HG03159 (cell line): ENCODE measurements at regions not wholly inside any gene's neighbourhood (a gene's known extent, or its start where the extent isn't known, plus 50 kb on each side); places are given as distances from the start of the nearest gene placed in this dataset.

Source experiments
- ATAC-seq: cut with Tn5 transposase; IDR thresholded peaks from one replicate; pipeline ENCODE4 v1.9.1; 2021; ENCODE audit warnings: mild to moderate bottlenecking, moderate library complexity; ENCODE audit not compliant: unreplicated experiment

DNA sequence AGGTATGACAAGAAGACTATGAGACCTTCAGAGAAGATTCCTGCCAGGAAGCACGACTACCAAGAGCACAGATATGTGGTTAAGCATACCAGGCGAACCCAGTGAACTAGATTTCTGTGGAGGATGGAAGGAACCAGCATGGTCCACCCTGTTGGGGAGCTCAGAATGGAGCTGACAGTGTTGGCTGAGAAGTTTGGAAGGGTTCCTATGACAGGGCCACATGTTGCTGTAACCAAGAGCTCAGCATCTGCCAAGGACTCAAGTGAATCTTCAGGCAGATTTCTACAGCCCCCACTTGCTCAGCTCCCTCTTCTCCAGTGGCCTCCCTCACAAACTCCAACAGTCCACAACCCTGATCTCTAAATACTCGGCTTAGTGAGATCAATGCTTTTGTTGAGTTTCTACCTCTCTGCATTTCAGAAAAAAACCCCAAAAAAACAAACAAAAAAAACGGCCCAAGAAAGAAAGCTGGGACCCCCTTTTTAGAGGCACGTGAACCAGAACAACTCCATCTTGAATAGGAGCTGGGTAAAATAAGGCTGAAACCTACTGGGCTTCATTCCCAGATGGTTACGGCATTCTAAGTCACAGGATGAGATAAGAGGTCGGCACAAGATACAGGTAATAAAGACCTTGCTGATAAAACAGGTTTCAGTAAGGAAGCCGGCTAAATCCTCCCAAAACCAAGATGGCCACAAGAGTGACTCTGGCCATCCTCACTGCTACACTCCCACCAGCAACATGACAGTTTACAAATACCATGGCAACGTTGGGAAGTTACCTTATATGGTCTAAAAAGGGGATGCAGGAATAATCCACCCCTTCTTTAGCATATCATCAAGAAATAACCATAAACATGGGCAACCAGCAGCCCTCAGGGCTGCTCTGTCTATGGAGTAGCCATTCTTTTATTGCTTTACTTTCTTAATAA lies 691.1 kb downstream of the UQCRFS1 start:
- no peak for ATAC-seq

DNA sequence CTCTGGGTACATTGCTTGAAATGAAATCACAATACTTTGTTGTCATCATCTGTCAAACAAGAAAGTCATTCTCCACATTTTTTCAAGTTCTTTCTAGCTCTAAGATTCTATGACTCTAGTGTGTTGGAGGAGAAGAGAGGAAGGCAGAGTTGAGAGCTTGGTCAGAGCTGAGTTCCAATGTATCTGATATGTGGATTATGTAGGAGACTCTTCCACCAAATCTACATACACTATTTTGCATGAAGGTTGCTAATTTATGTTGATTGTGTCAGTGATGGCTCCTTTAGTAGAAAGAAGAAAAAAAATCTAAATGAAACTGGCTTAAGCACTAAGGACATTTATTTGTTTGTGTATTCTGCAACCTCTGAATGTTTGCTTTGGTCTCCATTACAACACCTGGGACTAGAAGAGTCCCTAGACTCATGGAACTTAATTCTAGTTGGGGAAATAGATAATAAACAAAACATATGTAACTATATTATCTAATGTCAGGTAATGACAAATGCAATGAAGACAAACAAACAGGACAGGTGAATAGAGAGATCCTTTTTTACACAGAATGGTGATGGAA lies 691.9 kb downstream of the UQCRFS1 start:
- no peak for ATAC-seq

DNA sequence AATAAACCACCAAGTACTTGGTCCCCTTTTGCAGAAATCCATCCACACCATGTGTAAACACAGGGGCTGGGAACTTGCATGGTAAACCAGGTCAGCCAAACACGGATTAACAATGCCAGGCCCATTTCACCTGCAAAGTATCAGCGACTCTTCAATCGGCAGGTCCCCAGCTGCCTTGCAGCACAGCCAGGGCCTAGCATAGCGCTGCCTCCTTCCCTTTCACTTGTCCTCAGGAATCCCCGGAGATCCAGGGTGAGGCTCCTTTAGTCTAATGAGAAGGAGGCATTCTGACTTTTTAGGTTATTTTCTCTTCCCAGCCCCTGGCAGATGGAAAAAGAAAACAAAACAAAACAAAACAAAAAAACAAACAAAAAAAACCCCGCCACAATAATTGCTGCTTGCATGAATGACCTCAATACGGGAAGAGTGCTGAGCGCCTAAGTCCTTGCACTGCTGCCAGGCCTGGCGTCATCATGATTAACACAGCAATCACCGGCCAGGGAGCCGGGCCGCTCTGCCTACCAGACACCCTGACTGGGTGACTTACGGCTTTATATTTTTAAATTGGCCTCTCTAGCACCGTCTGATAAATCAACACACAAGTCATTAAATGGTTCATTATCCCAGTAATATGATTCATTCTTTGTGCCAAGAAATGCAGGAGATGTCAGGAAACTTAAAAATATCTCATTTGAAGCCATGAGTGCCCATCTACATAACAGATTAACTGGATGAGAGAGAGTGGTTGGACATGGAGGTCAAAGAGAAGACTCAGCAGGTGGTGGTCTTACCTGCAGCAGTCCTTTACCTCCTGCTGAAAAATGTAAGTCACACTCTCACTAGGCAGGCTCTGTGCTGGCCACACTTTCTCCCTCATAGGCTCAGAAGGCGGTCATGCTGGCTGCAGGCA lies 692.7 kb downstream of the UQCRFS1 start:
- no peak for ATAC-seq

DNA sequence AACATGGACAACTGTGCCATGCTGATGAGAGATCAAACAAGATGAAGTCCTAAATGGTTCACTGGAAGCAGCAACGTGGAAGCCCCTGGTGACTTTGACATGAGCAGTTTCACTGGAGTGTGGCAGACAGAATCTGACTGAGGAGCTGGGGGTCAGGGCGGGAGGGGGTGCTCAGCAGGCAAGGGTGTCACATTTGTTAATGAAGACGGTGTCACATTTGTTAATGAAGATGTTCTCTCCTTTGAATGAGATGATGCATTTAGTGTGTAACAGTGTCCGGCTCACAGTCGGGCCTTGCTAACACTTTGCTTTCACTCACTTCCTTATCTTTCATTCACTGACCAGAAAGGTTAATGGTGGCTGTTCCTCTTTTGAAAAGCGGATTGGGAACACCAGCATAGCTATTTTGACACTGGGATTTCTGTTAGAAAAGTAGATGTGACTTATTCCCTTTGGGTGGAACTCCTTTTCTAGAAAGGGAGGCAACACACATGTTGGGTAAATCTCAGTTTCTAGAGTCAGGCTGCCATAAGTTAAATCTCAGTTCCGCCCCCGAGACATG lies 693.7 kb downstream of the UQCRFS1 start:
- no peak for ATAC-seq

DNA sequence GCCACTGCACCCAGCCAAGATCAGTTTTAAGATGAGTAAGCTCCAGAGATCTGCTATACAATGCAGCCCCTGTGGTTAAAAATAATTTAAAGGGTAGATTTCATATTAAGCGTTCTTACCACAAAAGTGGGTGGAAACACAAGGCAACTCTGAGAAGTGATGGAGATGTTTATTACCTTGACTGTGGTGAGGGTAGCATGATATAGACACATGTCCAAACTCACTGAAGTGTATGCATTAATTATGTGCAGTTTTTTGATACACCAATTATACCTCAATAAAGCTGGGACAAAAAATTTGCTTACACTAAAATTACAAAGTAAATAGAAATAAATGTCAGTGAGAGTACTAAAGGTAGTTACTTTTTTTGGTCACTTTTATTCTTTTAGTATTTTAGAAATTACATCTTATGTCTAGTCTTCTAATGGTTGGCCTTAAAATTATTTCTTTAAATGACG lies 696.5 kb downstream of the UQCRFS1 start:
- ATAC-seq: no peak

DNA sequence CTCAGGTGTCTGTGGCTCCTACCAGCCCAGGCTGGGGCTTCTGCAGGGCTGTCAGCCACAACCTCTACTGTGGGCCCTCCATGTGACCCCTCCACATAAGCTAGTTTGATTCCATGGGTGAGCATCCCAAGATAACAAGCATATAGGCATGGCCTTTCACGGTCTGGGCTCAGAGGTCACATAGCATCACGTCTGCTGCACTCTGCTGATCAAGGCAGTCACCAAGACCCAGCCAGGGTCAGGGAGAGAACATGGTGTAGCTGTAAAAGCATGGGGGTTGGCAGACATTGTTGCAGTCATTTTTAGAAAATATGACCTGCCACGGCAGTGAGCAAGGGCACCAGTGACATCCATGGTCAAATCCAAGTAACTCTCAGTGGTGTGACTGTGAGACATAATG lies 698.8 kb downstream of the UQCRFS1 start:
- no peak for ATAC-seq

DNA sequence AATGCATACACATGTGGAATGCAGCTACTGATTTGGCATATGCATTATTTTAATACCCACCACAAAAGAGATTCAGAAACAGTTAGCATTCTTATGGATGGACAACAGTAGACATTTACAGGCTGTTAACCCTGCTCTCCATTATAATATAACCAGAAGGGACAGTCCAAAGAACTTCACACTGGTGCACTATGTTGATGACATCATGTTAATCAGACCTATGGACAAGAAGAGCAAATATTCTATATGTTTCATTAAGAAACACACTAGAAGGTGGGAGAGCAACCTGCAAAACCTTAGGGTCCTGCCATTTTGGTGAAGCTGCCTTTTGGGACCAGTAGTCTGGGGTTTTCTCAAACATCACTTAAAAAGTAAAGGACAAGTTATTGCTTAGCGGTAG lies 701.3 kb downstream of the UQCRFS1 start:
- ATAC-seq: no peak

DNA sequence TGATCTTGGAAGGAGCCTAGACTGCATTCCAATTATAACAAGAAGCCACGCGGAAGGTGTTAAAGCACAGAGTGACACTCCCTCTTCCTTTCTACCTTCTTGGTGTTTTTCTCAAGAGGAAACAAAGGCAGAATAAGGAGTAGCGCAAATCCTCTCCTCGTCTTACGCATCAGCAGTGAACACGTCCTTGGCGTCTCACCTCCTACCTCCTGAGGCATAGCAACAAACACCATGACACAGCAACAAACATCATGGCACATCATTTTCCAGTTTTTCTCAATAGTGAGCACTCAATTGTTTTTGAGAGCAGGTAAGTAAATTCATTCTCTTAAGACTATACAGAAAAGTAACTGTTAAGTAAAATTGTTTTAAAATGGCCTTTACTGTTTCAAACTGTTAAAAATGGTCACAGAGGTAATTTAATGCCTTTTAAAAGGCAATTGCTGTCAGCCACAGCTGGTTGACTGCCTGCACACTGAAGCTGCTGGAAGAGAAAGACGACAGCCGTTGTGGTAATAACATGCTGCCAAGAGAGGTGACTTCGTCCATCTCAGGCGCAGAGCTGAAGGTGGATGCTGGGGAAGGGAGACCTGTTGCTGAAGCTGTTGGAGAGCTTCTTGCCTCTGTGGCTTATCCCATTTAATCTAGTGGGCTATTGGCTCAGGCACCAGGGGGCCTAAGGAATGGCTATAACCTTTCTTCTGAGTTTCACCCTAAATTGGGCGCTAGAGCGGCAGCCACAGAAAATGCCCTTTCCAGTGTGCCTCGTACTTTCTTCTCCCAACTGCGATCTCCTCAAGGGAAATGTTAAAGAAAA lies 703.7 kb downstream of the UQCRFS1 start:
- no peak for ATAC-seq

DNA sequence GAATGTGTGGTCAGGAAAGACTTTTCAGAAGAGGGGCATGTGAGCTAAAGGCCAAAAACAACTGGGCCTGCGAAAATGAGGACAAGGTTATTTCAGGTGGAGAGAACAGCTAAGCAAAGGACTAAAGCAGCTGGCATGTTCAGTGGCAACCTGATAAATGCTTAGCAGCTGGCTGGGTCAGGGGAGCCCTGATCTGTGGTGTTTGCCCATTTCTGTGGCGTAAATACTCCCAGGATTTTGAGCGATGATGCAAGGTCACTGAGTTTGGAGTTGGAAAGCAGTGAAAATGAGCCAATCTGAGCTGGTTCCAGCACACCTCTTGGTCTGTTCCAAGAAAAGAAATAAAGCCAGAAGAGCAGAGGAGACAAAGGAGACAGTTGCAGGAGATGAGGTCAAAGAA lies 704.3 kb downstream of the UQCRFS1 start:
- ATAC-seq: no peak

DNA sequence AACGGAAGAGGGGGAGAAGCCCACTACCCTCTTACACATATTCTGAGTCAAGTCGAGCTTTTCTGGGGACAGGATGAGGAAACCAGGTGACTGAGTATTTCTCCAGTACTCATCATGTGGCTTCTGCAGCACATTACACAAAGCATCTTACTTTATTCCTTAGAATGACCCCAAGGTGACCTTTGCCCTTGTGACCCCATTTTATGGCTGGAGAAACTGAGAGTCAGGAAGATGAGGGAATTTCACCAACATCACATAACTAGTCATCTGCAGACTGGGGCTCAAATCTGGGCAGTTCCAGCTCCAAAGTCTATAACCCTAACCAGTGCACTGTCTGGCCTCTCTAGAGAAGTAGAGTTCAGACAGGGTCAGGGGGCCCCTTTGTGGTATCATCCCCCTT lies 707.0 kb downstream of the UQCRFS1 start:
- no peak for ATAC-seq

DNA sequence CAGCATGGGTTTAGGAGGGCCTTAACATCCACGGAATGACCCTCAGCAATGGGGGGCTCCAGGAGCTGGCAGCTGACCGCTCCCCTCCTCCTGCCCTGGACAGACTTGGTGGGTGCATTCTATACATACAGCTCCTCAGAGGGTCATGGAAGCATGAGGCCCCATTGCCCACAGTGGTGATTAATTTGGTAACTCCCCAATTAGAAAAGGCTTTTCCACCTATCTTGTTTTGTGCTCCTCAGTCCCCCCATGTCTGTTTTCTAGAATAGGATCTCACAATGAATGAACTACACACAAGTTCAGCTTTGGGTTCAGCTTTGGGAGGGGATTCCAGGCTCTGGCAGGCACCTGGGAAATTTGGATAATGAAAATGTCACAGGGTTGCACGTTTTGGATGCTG lies 707.8 kb downstream of the UQCRFS1 start:
- ATAC-seq: no peak

DNA sequence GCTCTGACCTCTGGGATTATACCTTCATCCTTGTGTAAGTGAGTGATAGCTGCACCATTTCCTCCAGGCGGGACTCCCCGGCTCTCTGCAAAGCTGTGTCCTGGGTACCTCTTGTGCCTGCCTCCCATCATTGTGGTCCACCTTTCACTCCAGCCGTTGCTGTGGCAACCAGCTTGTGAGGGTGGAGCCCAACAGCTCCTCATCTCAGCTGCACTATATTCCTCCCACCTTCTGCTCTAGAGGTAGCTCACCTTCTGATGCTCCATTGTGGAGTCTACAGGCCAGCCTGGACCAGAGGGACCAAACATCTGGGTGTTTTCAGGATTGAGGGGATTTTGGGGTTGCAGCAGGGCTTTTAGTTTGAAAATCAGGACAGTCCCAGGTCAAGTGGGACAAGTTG lies 708.2 kb downstream of the UQCRFS1 start:
- no peak for ATAC-seq

DNA sequence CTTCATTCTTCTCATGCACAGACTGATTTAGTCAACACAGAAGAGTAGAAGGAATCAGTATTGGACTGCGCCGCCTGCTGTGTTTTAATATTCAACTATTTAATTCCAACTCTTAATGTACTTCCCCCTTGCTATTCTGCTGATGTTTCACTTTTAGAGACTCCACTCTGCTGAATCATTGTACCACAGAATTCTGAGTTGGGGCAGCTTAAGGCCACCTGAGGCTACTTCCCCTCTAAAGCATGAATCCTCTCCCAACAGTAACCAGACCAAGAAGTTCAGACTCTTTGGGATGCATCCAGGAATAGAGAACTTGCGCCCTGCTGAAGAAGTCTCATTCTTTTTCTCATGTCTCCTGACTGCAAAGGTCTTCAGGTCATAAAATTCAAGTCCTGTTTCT lies 708.8 kb downstream of the UQCRFS1 start:
- ATAC-seq: no peak

DNA sequence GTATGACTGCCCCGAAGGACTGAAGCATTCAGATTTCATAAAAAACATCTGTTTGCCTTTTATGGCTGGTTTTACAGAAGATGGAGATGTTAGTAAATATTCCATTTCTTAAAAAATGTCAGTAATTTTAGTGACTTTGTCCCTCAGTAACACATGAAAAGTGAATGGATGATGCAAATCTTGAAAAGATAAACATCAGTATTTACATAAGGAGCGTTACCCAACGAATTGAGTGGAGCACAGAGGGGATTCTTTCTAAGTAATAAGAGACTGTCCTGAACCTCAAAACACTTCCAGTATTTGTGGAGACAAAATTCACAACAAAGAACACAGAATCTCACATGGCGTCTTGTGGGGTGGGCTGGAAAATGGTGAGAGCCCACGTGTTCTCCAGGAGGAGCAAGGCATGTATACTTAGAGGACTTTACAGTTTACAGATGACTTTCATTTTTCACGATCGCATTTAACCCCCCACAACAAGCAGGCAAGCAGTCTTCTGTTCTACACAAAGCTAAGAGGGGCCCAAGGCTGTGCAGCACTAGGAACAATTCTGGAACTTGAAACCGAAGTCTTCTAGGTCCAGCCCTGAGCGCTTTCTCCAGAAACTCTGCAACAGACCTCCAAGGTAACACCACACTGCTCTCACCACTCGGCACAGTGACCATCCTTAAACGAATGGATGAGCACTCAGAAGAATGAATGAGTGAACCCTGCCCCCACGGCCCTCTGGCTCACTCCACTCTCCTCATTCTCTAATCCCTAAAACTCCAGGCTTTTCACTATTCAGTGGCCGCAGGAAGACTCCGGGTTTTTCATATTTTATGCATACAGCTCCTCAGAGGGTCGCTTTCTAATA lies 709.8 kb downstream of the UQCRFS1 start:
- ATAC-seq: no peak

DNA sequence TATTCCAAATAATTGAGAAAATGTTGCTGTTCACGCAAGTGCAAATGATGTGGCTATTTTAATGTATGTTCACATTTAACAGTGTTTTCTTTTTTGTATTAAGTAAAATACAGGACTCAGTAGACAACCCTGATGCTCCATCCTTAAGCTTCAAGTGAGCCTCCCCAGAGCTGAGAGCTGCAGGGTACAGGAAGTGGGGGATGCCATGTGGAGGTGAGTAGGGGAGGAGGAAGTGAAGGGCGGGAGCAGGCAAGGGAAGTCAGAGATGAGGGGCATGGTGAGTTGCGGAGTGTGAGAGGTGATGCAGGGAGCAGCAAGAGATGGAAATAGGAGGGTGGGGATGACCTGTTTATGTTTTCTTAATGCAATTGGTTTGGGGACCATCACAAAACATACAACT lies 711.0 kb downstream of the UQCRFS1 start:
- no peak for ATAC-seq

DNA sequence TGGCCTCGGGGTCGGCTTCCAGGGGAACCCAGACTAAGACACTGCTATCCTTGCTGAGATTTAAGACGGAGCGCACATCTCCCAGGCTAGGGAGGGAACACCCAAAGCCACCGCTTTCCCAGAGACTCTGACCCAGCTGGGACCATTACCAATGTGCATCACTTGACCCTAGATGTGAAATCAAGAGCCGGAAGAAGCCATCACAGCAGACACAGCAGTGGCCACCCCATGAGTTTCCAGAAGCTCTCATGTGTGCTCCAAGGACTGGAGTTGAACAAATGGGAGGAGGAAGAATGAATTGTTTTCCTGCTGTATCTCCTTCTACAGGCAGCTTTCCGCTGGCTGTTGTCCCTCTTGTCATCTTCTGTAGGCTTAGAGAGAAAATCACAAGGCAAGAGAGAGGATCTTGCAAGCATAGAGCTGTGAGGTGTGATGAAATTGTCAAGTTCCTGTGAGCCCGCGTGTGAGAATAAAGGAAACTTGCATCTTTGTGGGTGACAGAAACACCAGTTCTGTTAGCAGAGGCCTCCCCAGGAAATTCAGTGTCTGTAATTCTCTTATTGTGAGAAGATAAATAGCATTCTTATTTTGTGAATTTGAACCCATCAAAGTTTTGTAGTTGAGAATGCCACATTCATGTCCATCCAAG lies 711.8 kb downstream of the UQCRFS1 start:
- no peak for ATAC-seq

DNA sequence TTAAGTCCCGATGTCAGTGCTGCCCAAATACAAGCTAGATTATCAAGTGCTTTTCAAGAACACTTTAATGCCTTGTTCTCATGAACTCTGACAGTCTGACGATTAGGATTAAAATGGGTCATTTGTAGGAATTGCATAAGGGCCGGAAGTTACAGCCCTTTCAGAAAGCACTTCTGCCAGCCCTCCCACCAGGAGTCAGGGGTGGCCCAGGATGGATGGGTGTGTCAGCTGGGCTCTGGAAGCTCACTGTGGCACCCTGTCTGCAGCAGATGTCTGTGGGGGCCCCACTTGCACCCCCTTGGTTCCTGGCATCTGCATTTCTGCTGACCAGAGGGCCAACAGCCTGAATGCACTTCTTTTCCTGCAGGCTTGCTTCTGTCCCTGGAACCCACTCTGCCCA lies 712.7 kb downstream of the UQCRFS1 start:
- no peak for ATAC-seq

DNA sequence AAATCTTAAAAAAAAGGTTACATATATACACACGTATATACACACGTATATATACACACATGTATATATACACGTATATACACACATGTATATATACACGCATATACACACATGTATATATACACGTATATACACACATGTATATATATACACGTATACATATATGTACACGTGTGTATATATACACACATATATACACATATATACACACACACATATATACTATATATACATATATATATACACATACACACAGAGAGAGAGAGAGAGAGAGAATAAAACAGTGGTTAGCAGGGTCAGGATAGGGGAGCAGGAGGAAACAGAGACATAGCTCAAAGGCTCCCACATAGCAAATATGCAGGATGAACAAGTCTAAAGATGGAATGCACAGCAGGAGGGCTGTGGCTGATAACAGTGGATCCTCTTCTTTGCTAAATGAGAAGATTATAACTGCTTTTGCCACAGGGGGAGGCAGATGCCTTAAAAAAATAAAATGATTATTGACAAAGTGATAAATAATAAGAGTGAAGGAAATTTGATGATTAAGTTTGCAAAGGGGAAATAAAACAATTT lies 714.5 kb downstream of the UQCRFS1 start:
- ATAC-seq: no peak
